ENCODE measurements at regions not wholly inside any gene's neighbourhood (a gene's known extent, or its start where the extent isn't known, plus 50 kb on each side); places are given as distances from the start of the nearest gene placed in this dataset.
"Not testable (repeated sequence)": the region's sequence is repeated elsewhere in the genome, so short reads cannot be mapped to it uniquely, and the experiment has no call there.

DNA sequence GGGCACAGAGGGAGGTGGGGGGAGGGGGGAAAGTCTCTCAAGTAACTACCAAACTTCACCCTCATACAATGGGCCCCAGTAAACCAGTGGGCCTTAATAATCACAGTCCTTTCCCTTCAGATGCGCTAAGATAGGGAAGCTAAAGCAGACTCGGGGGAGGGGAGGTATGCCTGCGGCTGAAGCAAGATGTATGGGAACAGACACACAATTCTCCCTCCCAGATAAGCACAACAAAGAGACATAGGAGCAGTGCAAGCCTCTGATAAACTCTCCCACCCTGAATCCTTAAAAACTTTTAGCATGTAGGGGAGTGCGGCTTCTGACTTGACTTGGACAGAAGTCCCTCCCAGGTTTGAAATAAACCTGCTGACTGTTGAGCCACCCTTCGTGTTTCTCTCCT is 54.7 kb downstream of the PROP1 start:
- DNase-seq; FAIRE-seq; H3K4me1 ChIP-seq (ENCODE audit: control insufficient read depth in 2 of 3, insufficient read depth in 2 of 3, low read depth in 1 of 3, low read length in 3 of 3); H3K9me3 ChIP-seq (ENCODE audit: control insufficient read depth in 2 of 3, insufficient read depth in 1 of 3, low read length in 3 of 3); intact Hi-C loops (cut with DNase I); H3K27me3 ChIP-seq (ENCODE audit: control insufficient read depth, insufficient read depth, low read length); H3K36me3 ChIP-seq (ENCODE audit: control insufficient read depth in 2 of 3, insufficient read depth in 3 of 3, low read length in 3 of 3); H3K4me3 ChIP-seq (ENCODE audit: low read length in 3 of 3); H3K27ac ChIP-seq (ENCODE audit: low read depth in 2 of 2, low read length in 2 of 2); H3K9ac ChIP-seq (ENCODE audit: low read length in 3 of 3): not testable (repeated sequence)

DNA sequence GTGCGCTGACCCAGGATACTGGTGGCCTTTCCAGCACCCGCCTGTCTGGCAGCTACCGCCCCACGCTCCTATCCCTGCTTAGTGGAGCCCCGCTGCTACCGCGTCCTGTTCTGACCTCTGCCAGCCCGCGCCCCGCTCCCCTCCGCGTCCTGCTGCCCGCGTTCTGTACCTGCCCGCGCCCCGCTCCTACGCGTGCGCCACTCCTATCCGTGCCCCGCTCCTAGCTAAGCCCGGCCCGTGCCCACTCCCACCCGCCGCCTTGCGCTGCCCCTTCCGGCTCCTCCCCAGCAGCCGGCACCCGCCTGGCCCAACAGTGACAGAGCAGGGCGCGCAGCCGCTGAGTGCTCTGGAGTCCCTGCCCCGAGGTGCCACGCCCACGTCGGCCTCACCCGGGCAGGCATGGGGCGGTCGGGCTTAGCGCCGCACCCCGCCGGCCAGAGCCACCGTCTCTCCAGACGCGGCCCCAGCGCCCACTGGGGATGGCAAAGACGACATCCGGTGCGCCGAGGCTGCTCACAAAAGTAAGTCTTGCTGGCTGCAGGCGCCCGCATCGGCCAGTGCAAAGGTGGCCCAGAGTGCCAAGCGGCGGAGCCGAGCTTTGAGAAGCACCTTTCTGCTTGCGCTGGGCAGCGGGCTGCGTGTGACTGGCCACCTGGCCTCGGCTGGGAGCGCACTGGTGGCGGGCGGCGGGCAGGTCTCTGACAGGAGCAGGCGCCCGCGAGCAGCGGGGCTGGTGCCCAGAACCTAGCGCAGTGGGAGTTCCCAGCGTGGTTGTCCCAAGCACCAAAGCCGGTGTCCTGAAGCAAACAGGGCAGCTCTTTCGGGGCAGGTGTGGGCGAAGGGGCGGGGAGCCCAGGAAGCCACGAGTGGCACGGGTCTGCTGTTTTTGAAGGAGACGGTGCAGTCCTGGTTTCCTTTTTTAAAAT is 56.5 kb downstream of the PROP1 start:
- H3K4me1 ChIP-seq (ENCODE audit: control insufficient read depth in 2 of 3, insufficient read depth in 2 of 3, low read depth in 1 of 3, low read length in 3 of 3); H3K9me3 ChIP-seq (ENCODE audit: control insufficient read depth in 2 of 3, insufficient read depth in 1 of 3, low read length in 3 of 3); H3K36me3 ChIP-seq (ENCODE audit: control insufficient read depth in 2 of 3, insufficient read depth in 3 of 3, low read length in 3 of 3); H3K4me3 ChIP-seq (ENCODE audit: low read length in 3 of 3); H3K9ac ChIP-seq (ENCODE audit: low read length in 3 of 3); FAIRE-seq; H3K27me3 ChIP-seq (ENCODE audit: control insufficient read depth, insufficient read depth, low read length); H3K27ac ChIP-seq (ENCODE audit: low read depth in 2 of 2, low read length in 2 of 2); intact Hi-C loops (cut with DNase I): not testable (repeated sequence)
- peak in 4 of 5 donors; percentile 33 to 73 (median 50) for DNase-seq

DNA sequence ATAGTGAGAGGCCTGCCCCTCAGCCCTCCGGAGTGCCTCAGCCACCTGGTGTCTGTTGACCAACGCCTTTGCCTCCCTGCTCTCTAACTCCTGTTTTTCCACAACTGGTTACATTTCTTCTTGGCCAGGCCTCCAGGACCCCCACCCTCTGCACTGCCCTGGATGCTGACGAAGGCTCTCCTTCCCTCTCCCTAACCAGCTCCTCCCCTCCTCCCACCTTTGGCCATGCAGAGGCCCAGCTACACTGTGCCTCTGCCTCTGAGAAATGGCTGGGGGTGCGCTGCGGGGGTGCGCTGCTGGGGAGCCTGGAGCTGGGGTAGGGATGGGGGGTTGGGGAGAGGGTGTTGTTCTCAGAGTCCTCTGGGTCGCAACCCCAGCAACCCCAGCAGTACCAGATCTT is 57.3 kb downstream of the PROP1 start:
- not testable (repeated sequence) for H3K27ac ChIP-seq (ENCODE audit: low read depth in 2 of 2, low read length in 2 of 2); FAIRE-seq; H3K36me3 ChIP-seq (ENCODE audit: control insufficient read depth in 2 of 3, insufficient read depth in 3 of 3, low read length in 3 of 3)

DNA sequence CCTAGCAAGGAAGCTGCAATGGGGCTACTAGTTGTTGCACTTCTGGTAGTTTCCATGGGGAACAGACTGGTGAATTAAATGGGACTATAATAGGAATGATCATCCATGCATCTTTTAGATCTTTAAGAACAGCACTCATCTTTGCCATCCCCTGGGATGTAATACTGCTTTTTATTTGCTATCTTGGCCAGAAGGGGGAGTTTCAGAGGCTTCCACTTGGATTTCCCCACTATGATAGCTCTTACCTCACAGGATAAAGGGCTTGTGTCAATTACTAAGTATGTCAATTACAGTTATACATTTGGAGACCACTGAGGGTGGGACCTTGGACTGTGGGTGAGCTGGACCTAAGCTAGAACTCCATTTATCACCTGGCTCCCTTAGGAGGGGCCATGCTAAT is 61.8 kb downstream of the PROP1 start:
- H3K4me3 ChIP-seq (ENCODE audit: low read length in 3 of 3); H3K27me3 ChIP-seq (ENCODE audit: control insufficient read depth, insufficient read depth, low read length); DNase-seq; H3K9me3 ChIP-seq (ENCODE audit: control insufficient read depth in 2 of 3, insufficient read depth in 1 of 3, low read length in 3 of 3); H3K9ac ChIP-seq (ENCODE audit: low read length in 3 of 3); H3K27ac ChIP-seq (ENCODE audit: low read depth in 2 of 2, low read length in 2 of 2); H3K36me3 ChIP-seq (ENCODE audit: control insufficient read depth in 2 of 3, insufficient read depth in 3 of 3, low read length in 3 of 3); H3K4me1 ChIP-seq (ENCODE audit: control insufficient read depth in 2 of 3, insufficient read depth in 2 of 3, low read depth in 1 of 3, low read length in 3 of 3); FAIRE-seq; intact Hi-C loops (cut with DNase I): not testable (repeated sequence)

More for the DNA sequence above, 57.3 kb downstream of the PROP1 start:
- intact Hi-C loops (cut with DNase I); H3K4me3 ChIP-seq (ENCODE audit: low read length in 3 of 3); H3K27me3 ChIP-seq (ENCODE audit: control insufficient read depth, insufficient read depth, low read length); H3K4me1 ChIP-seq (ENCODE audit: control insufficient read depth in 2 of 3, insufficient read depth in 2 of 3, low read depth in 1 of 3, low read length in 3 of 3); DNase-seq; H3K9ac ChIP-seq (ENCODE audit: low read length in 3 of 3); H3K9me3 ChIP-seq (ENCODE audit: control insufficient read depth in 2 of 3, insufficient read depth in 1 of 3, low read length in 3 of 3): not testable (repeated sequence)

DNA sequence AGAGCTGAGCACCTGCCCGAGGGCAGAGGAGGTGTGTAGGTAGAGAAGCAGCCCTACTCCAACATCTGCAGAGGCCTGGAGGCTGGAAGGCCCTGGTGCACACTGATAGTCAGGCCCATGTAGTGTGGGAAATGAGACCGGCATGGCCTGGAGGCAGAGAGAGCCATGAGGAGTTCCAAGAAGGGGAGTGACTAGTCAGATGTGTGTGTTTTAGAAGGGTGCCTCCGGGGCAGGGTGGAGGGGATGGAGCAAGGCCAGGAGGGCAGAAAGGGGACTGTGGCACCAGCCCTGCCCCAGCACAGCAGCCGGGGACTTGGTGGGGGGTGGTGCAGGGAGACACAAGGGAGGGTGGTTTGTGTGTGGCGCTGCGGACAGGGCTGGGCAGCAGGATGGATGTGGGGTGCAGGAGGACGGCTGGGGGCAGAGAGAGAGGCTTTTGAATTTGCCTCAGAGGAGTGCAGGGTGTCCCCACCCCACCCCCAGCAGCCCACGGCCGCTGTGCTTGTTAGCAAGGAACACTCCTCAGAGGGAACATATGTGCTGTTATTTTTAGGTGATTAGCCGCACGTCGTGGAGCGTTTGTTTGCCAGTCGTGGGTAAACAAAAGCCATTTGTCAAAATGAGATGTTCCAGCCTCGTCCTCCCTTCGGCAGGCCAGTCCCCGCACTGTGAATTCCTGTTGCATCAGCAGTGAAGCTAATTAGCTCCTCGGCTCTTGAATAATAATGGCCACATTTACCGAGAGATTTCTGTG is 65.6 kb downstream of the PROP1 start:
- H3K9ac ChIP-seq (ENCODE audit: low read length in 3 of 3); FAIRE-seq; intact Hi-C loops (cut with DNase I); H3K9me3 ChIP-seq (ENCODE audit: control insufficient read depth in 2 of 3, insufficient read depth in 1 of 3, low read length in 3 of 3); H3K27me3 ChIP-seq (ENCODE audit: control insufficient read depth, insufficient read depth, low read length); H3K4me3 ChIP-seq (ENCODE audit: low read length in 3 of 3); H3K27ac ChIP-seq (ENCODE audit: low read depth in 2 of 2, low read length in 2 of 2); H3K4me1 ChIP-seq (ENCODE audit: control insufficient read depth in 2 of 3, insufficient read depth in 2 of 3, low read depth in 1 of 3, low read length in 3 of 3); H3K36me3 ChIP-seq (ENCODE audit: control insufficient read depth in 2 of 3, insufficient read depth in 3 of 3, low read length in 3 of 3): not testable (repeated sequence)
- DNase-seq = peak in 1 of 5 donors; percentile 32

DNA sequence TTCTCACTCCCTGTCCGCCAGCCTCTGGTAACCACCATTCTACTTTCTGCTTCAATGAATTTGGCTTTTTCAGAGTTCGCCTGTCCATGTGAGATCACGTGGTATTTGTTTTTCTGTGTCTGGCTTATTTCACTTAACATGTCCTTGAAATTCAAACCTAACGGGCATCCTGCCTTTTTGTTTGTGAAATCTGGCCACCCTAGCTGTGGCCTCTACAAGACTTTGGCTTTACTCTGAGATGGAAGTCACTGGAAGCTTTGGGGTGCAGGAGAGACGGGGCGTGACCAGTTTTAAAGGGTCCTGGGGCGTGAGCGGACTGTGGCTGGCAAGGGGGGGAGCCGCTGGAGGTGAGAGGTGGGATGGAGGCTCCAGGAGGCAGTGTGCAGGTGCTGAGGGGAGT is 66.4 kb downstream of the PROP1 start:
- intact Hi-C loops (cut with DNase I); H3K9ac ChIP-seq (ENCODE audit: low read length in 3 of 3); FAIRE-seq; H3K27me3 ChIP-seq (ENCODE audit: control insufficient read depth, insufficient read depth, low read length); H3K27ac ChIP-seq (ENCODE audit: low read depth in 2 of 2, low read length in 2 of 2); H3K36me3 ChIP-seq (ENCODE audit: control insufficient read depth in 2 of 3, insufficient read depth in 3 of 3, low read length in 3 of 3); H3K9me3 ChIP-seq (ENCODE audit: control insufficient read depth in 2 of 3, insufficient read depth in 1 of 3, low read length in 3 of 3); H3K4me1 ChIP-seq (ENCODE audit: control insufficient read depth in 2 of 3, insufficient read depth in 2 of 3, low read depth in 1 of 3, low read length in 3 of 3); H3K4me3 ChIP-seq (ENCODE audit: low read length in 3 of 3): not testable (repeated sequence)
- DNase-seq = peak in 1 of 5 donors; percentile 16

DNA sequence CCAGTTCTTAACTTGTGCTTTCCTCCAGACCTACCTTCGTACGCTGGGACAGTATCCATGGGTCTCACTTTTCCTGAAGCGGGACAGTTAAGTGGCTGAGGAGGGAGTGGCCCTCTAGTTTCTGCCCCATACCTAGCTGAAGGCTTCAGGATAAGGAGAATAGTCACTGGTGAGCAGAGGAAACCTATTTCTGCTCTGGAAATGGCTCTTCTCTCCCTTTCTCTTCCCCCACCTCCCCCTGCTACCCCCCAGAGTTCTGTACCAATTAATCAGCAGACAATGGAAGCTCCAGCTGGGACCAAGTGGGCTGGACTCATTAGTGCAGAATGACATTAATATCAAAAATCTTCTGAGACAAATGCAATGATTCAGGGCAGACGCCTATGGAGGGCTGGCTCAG is 68.5 kb downstream of the PROP1 start:
- DNase-seq; H3K9ac ChIP-seq (ENCODE audit: low read length in 3 of 3); intact Hi-C loops (cut with DNase I); H3K27me3 ChIP-seq (ENCODE audit: control insufficient read depth, insufficient read depth, low read length); H3K4me1 ChIP-seq (ENCODE audit: control insufficient read depth in 2 of 3, insufficient read depth in 2 of 3, low read depth in 1 of 3, low read length in 3 of 3); H3K9me3 ChIP-seq (ENCODE audit: control insufficient read depth in 2 of 3, insufficient read depth in 1 of 3, low read length in 3 of 3); H3K27ac ChIP-seq (ENCODE audit: low read depth in 2 of 2, low read length in 2 of 2); H3K4me3 ChIP-seq (ENCODE audit: low read length in 3 of 3); H3K36me3 ChIP-seq (ENCODE audit: control insufficient read depth in 2 of 3, insufficient read depth in 3 of 3, low read length in 3 of 3); FAIRE-seq: not testable (repeated sequence)

DNA sequence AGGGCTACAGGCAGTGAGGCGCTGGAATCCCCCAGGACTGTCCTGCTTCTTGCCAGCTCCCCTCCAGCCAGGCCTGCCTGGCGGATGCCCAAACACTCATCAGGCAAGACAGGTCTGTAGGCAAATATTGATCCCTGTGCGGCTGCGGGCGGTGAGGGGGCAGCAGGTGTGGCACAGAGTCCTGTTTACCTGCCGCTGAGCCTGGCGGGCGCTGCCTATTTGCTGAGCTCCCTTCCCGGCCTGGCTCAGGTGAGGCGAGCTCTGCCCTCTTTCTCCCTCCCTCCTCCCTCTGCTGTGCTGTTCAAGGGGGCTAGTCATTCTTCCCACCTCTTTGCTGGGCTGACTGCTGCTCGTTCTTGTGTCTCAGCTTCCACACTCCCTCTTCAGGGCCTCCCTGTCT is 71.5 kb downstream of the PROP1 start:
- H3K4me1 ChIP-seq (ENCODE audit: control insufficient read depth in 2 of 3, insufficient read depth in 2 of 3, low read depth in 1 of 3, low read length in 3 of 3); H3K9me3 ChIP-seq (ENCODE audit: control insufficient read depth in 2 of 3, insufficient read depth in 1 of 3, low read length in 3 of 3); H3K27ac ChIP-seq (ENCODE audit: low read depth in 2 of 2, low read length in 2 of 2); H3K27me3 ChIP-seq (ENCODE audit: control insufficient read depth, insufficient read depth, low read length); intact Hi-C loops (cut with DNase I); H3K4me3 ChIP-seq (ENCODE audit: low read length in 3 of 3); DNase-seq; H3K9ac ChIP-seq (ENCODE audit: low read length in 3 of 3); FAIRE-seq; H3K36me3 ChIP-seq (ENCODE audit: control insufficient read depth in 2 of 3, insufficient read depth in 3 of 3, low read length in 3 of 3): not testable (repeated sequence)

All from kidney (tissue), 10 donors.